ENCODE measurements at regions not wholly inside any gene's neighbourhood (a gene's known extent, or its start where the extent isn't known, plus 50 kb on each side); places are given as distances from the start of the nearest gene placed in this dataset.

GRCh38 chr13:36763126-36763722 lies 55.8 kb upstream of the RFXAP start:
- TF ChIP-seq CTCF (conservative IDR thresholded peaks at IDR 0.05; ENCODE audit: low read depth, low read length) (no peak), EZH2 (IDR thresholded peaks at IDR 0.05; ENCODE audit: low read length, unreplicated experiment) (no peak), EZH2phosphoT487 (IDR thresholded peaks at IDR 0.05; ENCODE audit: borderline replicate concordance, low read length) (no peak)
